CD4-positive, alpha-beta memory T cell (primary cell): ENCODE measurements at regions not wholly inside any gene's neighbourhood (a gene's known extent, or its start where the extent isn't known, plus 50 kb on each side); places are given as distances from the start of the nearest gene placed in this dataset.

Experiments used
- CTCF ChIA-PET: fragments of 350-600 bp; sonication (Branson Sonifier 250); formaldehyde crosslinking; loops from one replicate; lab custom pipeline; 2021; ENCODE audit warnings: inconsistent platforms; ENCODE audit not compliant: partially characterized antibody; lab: Charles Lee
- POLR2A ChIA-PET: fragments of 350-600 bp; sonication (Branson Sonifier 250); formaldehyde crosslinking; loops from one replicate; lab custom pipeline; 2021; ENCODE audit not compliant: partially characterized antibody; lab: Charles Lee
- DNase-seq, 5 donors: peaks; one replicate each; pipeline versions ENCODE4 v3.0.0 to v3.0.0-alpha.2; 2020 to 2022; ENCODE audit warnings: mixed read lengths in 1 of 5
- H3K27ac ChIP-seq: one replicate; pipeline ENCODE4 v1.7.0; 2013; ENCODE audit warnings: low read depth, low read length
- H3K27me3 ChIP-seq: 2 replicates; pipeline ENCODE4 v1.7.0; 2013; ENCODE audit warnings: mild to moderate bottlenecking, low read length, moderate library complexity; ENCODE audit not compliant: insufficient read depth
- H3K36me3 ChIP-seq: 2 replicates; pipeline ENCODE4 v1.7.0; 2013; ENCODE audit warnings: mild to moderate bottlenecking, low read length, moderate library complexity; ENCODE audit not compliant: insufficient read depth
- H3K4me1 ChIP-seq: 2 replicates; pipeline ENCODE4 v1.7.0; 2013; ENCODE audit warnings: mild to moderate bottlenecking, low read length, moderate library complexity; ENCODE audit not compliant: insufficient read depth
- H3K4me3 ChIP-seq, 2 donors: one replicate each; pipeline ENCODE4 v1.7.0; 2013; ENCODE audit warnings: low read length in 2 of 2, mild to moderate bottlenecking in 1 of 2
- H3K9me3 ChIP-seq, 2 donors: one replicate each; pipeline ENCODE4 v1.7.0; 2013; ENCODE audit warnings: low read length in 2 of 2, control low read depth in 1 of 2; ENCODE audit not compliant: control insufficient read depth in 1 of 2
- H3K27ac Mint-ChIP-seq, 7 donors: one replicate each; pipeline ENCODE4 v1.8.0; 2020 to 2021; ENCODE audit warnings: mixed read lengths in 7 of 7, mild to moderate bottlenecking in 6 of 7, inconsistent platforms in 3 of 7, moderate library complexity in 3 of 7
- H3K27me3 Mint-ChIP-seq, 2 donors: one replicate each; pipeline ENCODE4 v1.8.0; 2020 to 2021; ENCODE audit warnings: mixed read lengths in 2 of 2
- H3K36me3 Mint-ChIP-seq, 2 donors: one replicate each; pipeline ENCODE4 v1.8.0; 2020 to 2021; ENCODE audit warnings: mixed read lengths in 2 of 2, inconsistent platforms in 1 of 2, mild to moderate bottlenecking in 1 of 2
- H3K4me1 Mint-ChIP-seq, 4 donors: one replicate each; pipeline ENCODE4 v1.8.0; 2020 to 2021; ENCODE audit warnings: mixed read lengths in 4 of 4, mild to moderate bottlenecking in 1 of 4
- H3K4me3 Mint-ChIP-seq, 8 donors: one replicate each; pipeline ENCODE4 v1.8.0; 2020 to 2021; ENCODE audit warnings: mixed read lengths in 8 of 8, mild to moderate bottlenecking in 7 of 8, moderate library complexity in 6 of 8, inconsistent platforms in 3 of 8
- H3K9me3 Mint-ChIP-seq, 8 donors: one replicate each; pipeline ENCODE4 v1.8.0; 2020 to 2021; ENCODE audit warnings: mixed read lengths in 8 of 8, mild to moderate bottlenecking in 5 of 8, inconsistent platforms in 3 of 8, moderate library complexity in 1 of 8
- intact Hi-C: fragments of 100-400 bp; cut with micrococcal nuclease; formaldehyde crosslinking; loops from one replicate; pipeline ENCODE4 v1.15.1; 2023

GRCh38 chr1:5724847-5725246 lies 267.4 kb downstream of the NPHP4 start:
- no peak for DNase-seq
- no peaks in the 10 kb centered on the region for H3K36me3 ChIP-seq
- no peaks in the 10 kb centered on the region for H3K27me3 ChIP-seq
- CTCF ChIA-PET, result no interaction called here
- no peaks in the 10 kb centered on the region for H3K4me1 ChIP-seq
- H3K36me3 Mint-ChIP-seq, result no peaks in the 10 kb centered on the region
- POLR2A ChIA-PET, result no interaction called here
- H3K9me3 Mint-ChIP-seq, result peaks cover 0 to 2% (median 0%) of the 10 kb centered on the region in 8 donors
- intact Hi-C loops, result no loop called here
- no peaks in the 10 kb centered on the region for H3K9me3 ChIP-seq
- no peak overlapping the region for H3K4me3 Mint-ChIP-seq
- no peak overlapping the region for H3K27ac ChIP-seq
- peaks cover 5 to 10% of the 10 kb centered on the region in 2 donors for H3K27me3 Mint-ChIP-seq
- H3K4me3 ChIP-seq, result no peak overlapping the region
- no peaks in the 10 kb centered on the region for H3K4me1 Mint-ChIP-seq
- H3K27ac Mint-ChIP-seq, result no peak overlapping the region

- ChIA-PET POLR2A (no interaction called here), CTCF (no interaction called here)
- Histone ChIP-seq H3K9me3 (no peaks in the 10 kb centered on the region), H3K36me3 (no peaks in the 10 kb centered on the region), H3K27me3 (no peaks in the 10 kb centered on the region), H3K27ac (no peak overlapping the region), H3K4me3 (no peak overlapping the region), H3K4me1 (no peaks in the 10 kb centered on the region)
- no peak overlapping the region for H3K27ac Mint-ChIP-seq
- intact Hi-C loops, result no loop called here
- H3K4me1 Mint-ChIP-seq, result no peaks in the 10 kb centered on the region
- H3K27me3 Mint-ChIP-seq, result peaks cover 2 to 5% of the 10 kb centered on the region in 2 donors
- no peaks in the 10 kb centered on the region for H3K36me3 Mint-ChIP-seq
- DNase-seq, result no peak
- H3K4me3 Mint-ChIP-seq, result no peak overlapping the region
- H3K9me3 Mint-ChIP-seq, result peaks cover 0 to 7% (median 0%) of the 10 kb centered on the region in 8 donors
Measured at GRCh38 chr1:5722635-5723164, 269.5 kb downstream of the NPHP4 start.

GRCh38 chr1:5721634-5722215 lies 270.5 kb downstream of the NPHP4 start:
- H3K27me3 Mint-ChIP-seq, result peaks cover 4 to 5% of the 10 kb centered on the region in 2 donors
- H3K4me1 Mint-ChIP-seq, result no peaks in the 10 kb centered on the region
- H3K36me3 ChIP-seq, result no peaks in the 10 kb centered on the region
- H3K36me3 Mint-ChIP-seq, result no peaks in the 10 kb centered on the region
- no peak for DNase-seq
- no peaks in the 10 kb centered on the region for H3K9me3 ChIP-seq
- no peaks in the 10 kb centered on the region for H3K4me1 ChIP-seq
- H3K27me3 ChIP-seq, result no peaks in the 10 kb centered on the region
- no peak overlapping the region for H3K4me3 ChIP-seq
- CTCF ChIA-PET, result interaction anchor here (1.3 kb wide), 1 partner anchor 24 kb away, joined by 3 read pairs; no protein-coding TSS in a partner anchor
- H3K27ac ChIP-seq, result no peak overlapping the region
- no peak overlapping the region for H3K27ac Mint-ChIP-seq
- H3K4me3 Mint-ChIP-seq, result no peak overlapping the region
- intact Hi-C loops, result no loop called here
- H3K9me3 Mint-ChIP-seq, result peaks cover 0 to 7% (median 0%) of the 10 kb centered on the region in 8 donors
- POLR2A ChIA-PET, result no interaction called here

GRCh38 chr1:5720936-5721335 lies 271.3 kb downstream of the NPHP4 start:
- Mint-ChIP-seq H3K36me3 (no peaks in the 10 kb centered on the region), H3K4me1 (no peaks in the 10 kb centered on the region), H3K9me3 (peaks cover 0 to 7% (median under 1%) of the 10 kb centered on the region in 8 donors), H3K4me3 (no peak overlapping the region), H3K27me3 (peaks cover 7 to 8% of the 10 kb centered on the region in 2 donors), H3K27ac (peak overlapping the region in 1 of 7 donors; percentile 81)
- no peaks in the 10 kb centered on the region for H3K27me3 ChIP-seq
- intact Hi-C loops, result no loop called here
- H3K27ac ChIP-seq, result no peak overlapping the region
- POLR2A ChIA-PET, result no interaction called here
- no peaks in the 10 kb centered on the region for H3K36me3 ChIP-seq
- CTCF ChIA-PET, result interaction anchor here (1.3 kb wide), 1 partner anchor 25 kb away, joined by 3 read pairs; no protein-coding TSS in a partner anchor
- no peaks in the 10 kb centered on the region for H3K9me3 ChIP-seq
- no peak for DNase-seq
- no peaks in the 10 kb centered on the region for H3K4me1 ChIP-seq
- no peak overlapping the region for H3K4me3 ChIP-seq

- Mint-ChIP-seq H3K27me3 (peaks cover 9 to 10% of the 10 kb centered on the region in 2 donors), H3K36me3 (no peaks in the 10 kb centered on the region), H3K9me3 (peaks cover 0 to 11% (median 4%) of the 10 kb centered on the region in 8 donors), H3K4me3 (no peak overlapping the region), H3K27ac (peak overlapping the region in 1 of 7 donors; percentile 81), H3K4me1 (no peaks in the 10 kb centered on the region)
- Histone ChIP-seq H3K4me1 (no peaks in the 10 kb centered on the region), H3K36me3 (no peaks in the 10 kb centered on the region), H3K9me3 (no peaks in the 10 kb centered on the region), H3K27me3 (no peaks in the 10 kb centered on the region), H3K4me3 (no peak overlapping the region), H3K27ac (no peak overlapping the region)
- DNase-seq, result no peak
- ChIA-PET POLR2A (no interaction called here), CTCF (interaction anchor here (1.3 kb wide), 1 partner anchor 25 kb away, joined by 3 read pairs; no protein-coding TSS in a partner anchor)
- intact Hi-C loops, result no loop called here
Measured at GRCh38 chr1:5720484-5720883, 271.7 kb downstream of the NPHP4 start.

GRCh38 chr1:5720045-5720444 lies 272.2 kb downstream of the NPHP4 start:
- ChIA-PET CTCF (interaction anchor here (1.3 kb wide), 1 partner anchor 26 kb away, joined by 3 read pairs; no protein-coding TSS in a partner anchor), POLR2A (no interaction called here)
- H3K36me3 Mint-ChIP-seq, result no peaks in the 10 kb centered on the region
- no peaks in the 10 kb centered on the region for H3K9me3 ChIP-seq
- H3K27me3 Mint-ChIP-seq, result peaks cover 11% of the 10 kb centered on the region in 2 donors
- H3K4me1 ChIP-seq, result no peaks in the 10 kb centered on the region
- intact Hi-C loops, result no loop called here
- H3K4me3 Mint-ChIP-seq, result no peak overlapping the region
- H3K9me3 Mint-ChIP-seq, result peaks cover 0 to 15% (median 6%) of the 10 kb centered on the region in 8 donors
- H3K27ac ChIP-seq, result no peak overlapping the region
- H3K27me3 ChIP-seq, result no peaks in the 10 kb centered on the region
- H3K4me1 Mint-ChIP-seq, result no peaks in the 10 kb centered on the region
- H3K27ac Mint-ChIP-seq, result no peak overlapping the region
- H3K36me3 ChIP-seq, result no peaks in the 10 kb centered on the region
- DNase-seq, result no peak
- no peak overlapping the region for H3K4me3 ChIP-seq

GRCh38 chr1:5718831-5719632 lies 273.2 kb downstream of the NPHP4 start:
- POLR2A ChIA-PET, result no interaction called here
- Mint-ChIP-seq H3K4me3 (no peak overlapping the region), H3K4me1 (no peaks in the 10 kb centered on the region), H3K9me3 (peaks cover 0 to 20% (median 10%) of the 10 kb centered on the region in 8 donors), H3K36me3 (no peaks in the 10 kb centered on the region), H3K27ac (no peak overlapping the region), H3K27me3 (peaks cover 10 to 13% of the 10 kb centered on the region in 2 donors)
- no peak overlapping the region for H3K27ac ChIP-seq
- no peaks in the 10 kb centered on the region for H3K4me1 ChIP-seq
- no peaks in the 10 kb centered on the region for H3K9me3 ChIP-seq
- H3K27me3 ChIP-seq, result no peaks in the 10 kb centered on the region
- no peak overlapping the region for H3K4me3 ChIP-seq
- intact Hi-C loops, result no loop called here
- CTCF ChIA-PET, result no interaction called here
- no peak for DNase-seq
- no peaks in the 10 kb centered on the region for H3K36me3 ChIP-seq
